ENCODE measurements at regions not wholly inside any gene's neighbourhood (a gene's known extent, or its start where the extent isn't known, plus 50 kb on each side); places are given as distances from the start of the nearest gene placed in this dataset.

DNA sequence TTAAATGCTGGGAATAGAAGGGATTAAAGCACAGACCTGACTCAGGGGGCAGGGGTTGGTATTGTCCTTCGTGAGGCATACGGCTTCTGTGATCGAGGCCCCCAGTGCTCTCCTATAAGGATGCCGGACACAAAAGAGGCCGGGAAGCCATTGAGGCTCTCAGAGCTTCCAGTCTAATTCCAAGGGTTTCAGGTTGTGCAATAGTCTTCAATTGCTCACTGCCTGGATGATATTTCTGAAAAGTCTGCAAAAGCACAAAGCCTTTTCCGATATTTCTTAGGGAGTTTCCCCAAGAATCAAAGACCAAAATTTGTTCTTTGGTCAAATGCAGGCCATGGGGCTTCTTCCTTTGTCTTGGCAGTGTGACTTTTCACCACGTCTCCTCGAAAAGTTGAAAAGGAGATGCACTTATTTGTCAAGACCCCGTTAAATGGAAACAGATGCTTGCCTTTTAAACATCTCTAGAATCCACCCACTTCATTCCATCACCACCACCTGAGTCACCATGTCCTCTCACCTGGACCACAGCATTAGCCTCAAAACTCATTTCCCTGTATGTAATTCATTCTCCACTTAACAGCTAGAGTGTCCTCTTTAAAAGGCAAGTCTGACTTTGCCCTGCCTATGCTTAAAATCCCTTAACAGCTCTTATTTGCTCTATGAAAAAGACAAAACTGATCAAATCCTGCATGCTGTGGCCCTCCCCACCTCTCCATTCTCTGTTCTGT is 134.8 kb upstream of the NAMPT start:
- FAIRE-seq (no peak), DNase-seq (ENCODE audit: insufficient read length, low spot score) (no peak)
- no peak for TF ChIP-seq POLR2A (IDR thresholded peaks at IDR 0.05; ENCODE audit: low read depth, low read length)

DNA sequence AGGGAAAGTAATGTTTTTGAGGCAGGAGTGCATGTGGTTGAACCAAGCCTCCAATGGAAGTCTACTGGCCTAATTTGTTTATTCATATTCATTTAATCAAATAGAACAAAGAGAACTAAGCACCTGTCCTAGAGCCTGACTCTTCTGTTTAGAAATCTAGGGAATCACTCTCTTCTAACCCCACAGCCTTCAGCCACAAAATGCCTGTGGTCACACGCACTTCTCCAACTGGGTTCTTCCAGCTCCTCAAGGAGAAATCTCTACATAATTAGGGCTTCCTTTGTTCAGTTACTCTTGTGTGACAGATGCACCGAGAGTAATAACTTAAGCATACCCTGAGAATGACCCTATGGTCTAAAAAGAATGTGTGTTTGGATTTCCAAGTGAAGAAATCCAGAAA is 133.7 kb upstream of the NAMPT start:
- DNase-seq (ENCODE audit: insufficient read length, low spot score): no peak
- TF ChIP-seq POLR2A (IDR thresholded peaks at IDR 0.05; ENCODE audit: low read depth, low read length): no peak
- no peak for FAIRE-seq

DNA sequence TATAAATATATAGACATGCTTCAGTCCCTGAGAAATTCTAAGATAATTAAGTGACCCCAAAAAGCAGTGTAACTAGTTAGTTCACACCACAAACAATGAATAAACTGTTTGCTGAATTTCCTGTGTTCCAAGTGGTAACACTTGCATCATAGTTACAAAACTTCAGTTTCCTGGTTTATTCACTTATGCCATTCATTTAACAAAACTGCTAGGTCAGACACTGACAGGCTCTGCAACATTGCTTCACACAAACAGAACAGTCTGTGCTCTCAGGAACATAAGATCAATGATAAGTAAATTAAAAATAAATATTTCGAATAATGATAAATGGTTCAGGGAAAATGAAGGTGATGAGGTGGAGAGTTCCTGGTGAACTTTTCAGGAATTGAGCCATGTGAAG is 133.3 kb upstream of the NAMPT start:
- no peak for TF ChIP-seq POLR2A (IDR thresholded peaks at IDR 0.05; ENCODE audit: low read depth, low read length)
- FAIRE-seq (no peak), DNase-seq (ENCODE audit: insufficient read length, low spot score) (no peak)

DNA sequence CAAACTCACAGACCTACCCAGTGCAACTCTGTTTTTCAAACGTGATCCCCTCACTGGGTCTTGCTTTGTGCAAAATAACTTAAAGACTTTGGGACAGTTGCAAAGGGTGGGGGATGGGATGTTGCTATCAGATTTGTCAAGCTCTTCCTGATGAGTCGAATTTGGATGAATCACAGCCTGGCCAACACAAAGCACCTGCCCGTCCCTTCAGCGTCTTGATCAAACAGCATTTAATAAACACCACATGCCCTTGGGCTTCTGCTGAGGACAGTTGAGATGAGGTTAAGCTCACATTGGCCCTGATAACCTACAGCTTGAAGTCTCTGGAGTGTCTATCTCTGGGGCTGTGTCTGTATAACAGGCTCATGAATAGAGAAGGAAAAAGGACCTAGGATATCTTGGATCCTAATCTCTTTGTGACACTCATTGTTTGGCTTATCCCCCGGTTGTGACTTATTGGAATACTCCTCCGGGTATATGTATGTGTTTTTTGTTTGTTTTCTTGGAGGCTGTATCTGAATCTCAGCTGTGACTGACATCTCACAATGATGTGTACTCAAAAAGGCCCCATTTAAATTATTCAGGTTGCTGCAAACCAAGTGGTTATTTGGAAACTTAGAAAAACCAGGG is 132.6 kb upstream of the NAMPT start:
- no peak for TF ChIP-seq POLR2A (IDR thresholded peaks at IDR 0.05; ENCODE audit: low read depth, low read length)
- DNase-seq (ENCODE audit: insufficient read length, low spot score) (no peak), FAIRE-seq (no peak)

DNA sequence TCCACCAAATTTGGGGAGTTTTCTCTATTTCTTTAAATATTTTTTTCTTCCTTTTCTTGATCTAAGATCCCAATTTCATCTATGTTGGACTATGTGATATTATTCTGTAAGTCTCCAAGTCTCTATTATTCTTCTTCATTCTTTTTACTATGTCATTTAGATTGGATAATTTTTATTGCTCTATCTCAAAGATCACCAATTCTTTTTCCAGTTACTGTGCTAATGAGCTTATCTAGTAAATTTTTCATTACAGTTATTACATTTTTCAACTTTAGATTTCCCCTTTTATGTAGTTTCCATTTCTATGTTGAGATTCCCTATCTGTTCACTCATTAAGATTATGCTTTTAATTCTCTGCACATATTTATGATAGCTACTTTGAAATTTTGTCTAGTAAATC is 131.6 kb upstream of the NAMPT start:
- no peak for FAIRE-seq
- no peak for DNase-seq (ENCODE audit: insufficient read length, low spot score)
- TF ChIP-seq POLR2A (IDR thresholded peaks at IDR 0.05; ENCODE audit: low read depth, low read length): no peak

DNA sequence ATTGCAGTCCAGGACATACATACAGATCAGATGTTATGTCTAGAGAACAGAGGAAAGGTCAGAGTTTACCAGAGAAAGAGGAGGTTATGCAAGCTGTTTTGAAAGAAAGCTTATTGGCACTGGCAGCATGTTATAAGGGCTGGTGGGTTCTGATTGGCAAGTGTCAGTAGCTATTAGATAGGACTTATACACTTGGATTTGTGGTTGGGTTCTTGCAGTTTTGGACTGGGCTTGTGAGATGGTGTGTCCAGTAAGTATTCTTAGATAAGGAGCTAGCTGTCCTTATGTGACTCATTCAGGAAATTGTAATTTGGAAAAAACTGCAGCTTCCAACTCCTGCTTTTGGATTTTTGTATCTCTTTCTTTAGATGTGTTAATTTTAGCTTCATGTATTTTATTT is 130.7 kb upstream of the NAMPT start:
- FAIRE-seq (no peak), DNase-seq (ENCODE audit: insufficient read length, low spot score) (no peak)
- TF ChIP-seq POLR2A (IDR thresholded peaks at IDR 0.05; ENCODE audit: low read depth, low read length): no peak

DNA sequence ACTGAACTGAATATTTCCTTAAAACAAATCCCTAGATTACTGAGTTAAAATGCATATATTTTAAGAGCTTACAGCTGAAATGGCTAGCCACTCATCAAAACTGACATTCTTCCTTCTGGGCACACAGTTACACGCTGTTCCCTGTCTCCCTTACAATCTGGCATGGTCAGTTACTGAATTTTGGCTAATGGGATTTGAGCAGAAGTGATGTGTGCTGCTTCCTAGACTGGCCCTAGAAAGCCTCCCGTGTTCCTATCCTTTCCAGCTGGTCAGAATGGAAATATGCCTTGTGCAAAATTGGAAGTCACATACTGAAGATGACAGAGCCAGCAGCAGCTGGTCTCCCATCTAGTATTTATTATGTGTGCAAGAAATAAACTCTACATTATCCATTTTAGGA is 128.7 kb upstream of the NAMPT start:
- DNase-seq (ENCODE audit: insufficient read length, low spot score) (no peak), FAIRE-seq (no peak)
- no peak for TF ChIP-seq POLR2A (IDR thresholded peaks at IDR 0.05; ENCODE audit: low read depth, low read length)

DNA sequence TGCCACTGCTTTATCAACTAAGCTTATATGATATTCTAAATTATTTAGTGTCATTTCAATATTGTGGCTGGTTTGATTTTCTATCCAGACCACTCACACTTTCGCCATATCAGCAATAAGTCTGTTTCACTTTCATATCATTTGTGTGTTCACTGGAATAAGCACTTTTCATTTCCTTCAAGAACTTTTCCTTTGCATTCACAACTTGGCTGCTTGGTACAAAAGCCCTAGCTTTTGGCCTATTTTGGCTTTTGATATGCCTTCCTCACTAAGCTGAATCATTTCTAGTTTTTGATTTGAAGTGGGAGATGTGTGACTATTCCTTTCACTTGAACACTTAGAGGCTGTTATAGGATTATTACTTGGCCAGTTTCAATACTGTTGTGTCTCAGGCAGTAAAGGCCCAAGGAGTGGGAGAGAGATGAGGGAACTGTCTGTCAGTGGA is 120.9 kb upstream of the NAMPT start:
- FAIRE-seq: no peak
- no peak for DNase-seq (ENCODE audit: insufficient read length, low spot score)
- TF ChIP-seq POLR2A (IDR thresholded peaks at IDR 0.05; ENCODE audit: low read depth, low read length): no peak

DNA sequence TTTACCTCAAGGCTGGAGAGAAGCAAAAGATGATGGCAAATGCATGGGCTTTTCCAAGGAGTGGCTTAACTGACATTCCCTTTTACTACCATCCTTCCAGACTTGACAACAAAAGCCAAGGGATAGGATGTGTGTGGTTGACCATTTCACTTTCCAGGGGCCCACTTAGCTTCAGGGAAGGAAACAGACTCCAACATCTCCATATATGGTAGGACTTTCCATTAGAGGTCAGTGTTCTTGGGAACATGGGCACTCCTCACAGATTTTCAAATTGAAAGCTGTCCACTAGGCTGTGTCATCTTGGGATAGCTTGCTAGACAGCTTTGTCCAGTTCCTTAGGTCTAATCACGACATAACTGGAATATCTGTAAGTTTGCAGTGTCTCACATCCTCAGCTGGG is 118.1 kb upstream of the NAMPT start:
- no peak for TF ChIP-seq POLR2A (IDR thresholded peaks at IDR 0.05; ENCODE audit: low read depth, low read length)
- FAIRE-seq (no peak), DNase-seq (ENCODE audit: insufficient read length, low spot score) (no peak)

DNA sequence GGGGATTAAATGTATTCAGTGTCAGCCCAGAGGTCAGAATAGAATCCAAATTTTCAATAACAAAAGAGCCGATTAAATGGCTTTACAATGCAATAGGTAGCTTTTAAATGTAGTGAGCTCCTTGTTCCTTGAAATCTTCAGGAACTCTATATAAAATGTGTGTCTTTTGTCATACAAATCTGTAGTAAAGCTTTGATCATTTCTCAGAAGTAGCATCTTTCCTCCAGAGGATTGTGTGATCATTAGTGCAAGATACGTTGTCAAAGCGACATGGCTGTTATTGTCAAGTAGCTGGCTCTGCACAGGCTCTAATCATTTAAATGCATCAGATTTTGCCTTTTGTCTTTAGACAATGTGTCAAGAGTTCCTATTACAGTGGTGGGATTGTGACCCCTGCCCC is 116.1 kb upstream of the NAMPT start:
- DNase-seq (ENCODE audit: insufficient read length, low spot score): no peak
- TF ChIP-seq POLR2A (IDR thresholded peaks at IDR 0.05; ENCODE audit: low read depth, low read length): no peak
- no peak for FAIRE-seq

DNA sequence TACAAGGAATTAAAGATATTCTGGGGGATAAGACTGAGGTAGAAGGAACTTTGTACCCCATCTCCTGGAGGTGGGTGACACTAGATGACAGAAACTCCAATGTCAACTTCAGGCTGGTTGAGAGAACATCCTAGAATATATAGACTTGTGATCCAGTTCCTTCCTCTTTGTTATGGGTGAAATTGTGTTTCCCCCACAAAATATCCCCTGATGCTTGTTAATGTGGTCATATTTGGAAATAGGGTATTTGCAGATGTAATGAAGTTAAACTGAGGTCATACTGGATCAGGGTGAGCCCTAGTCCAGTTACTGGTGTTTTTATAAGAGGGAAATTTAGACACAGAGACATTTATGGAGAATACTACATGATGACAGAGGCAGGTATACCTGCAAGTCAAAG is 114.0 kb upstream of the NAMPT start:
- no peak for TF ChIP-seq POLR2A (IDR thresholded peaks at IDR 0.05; ENCODE audit: low read depth, low read length)
- FAIRE-seq (no peak), DNase-seq (ENCODE audit: insufficient read length, low spot score) (no peak)

DNA sequence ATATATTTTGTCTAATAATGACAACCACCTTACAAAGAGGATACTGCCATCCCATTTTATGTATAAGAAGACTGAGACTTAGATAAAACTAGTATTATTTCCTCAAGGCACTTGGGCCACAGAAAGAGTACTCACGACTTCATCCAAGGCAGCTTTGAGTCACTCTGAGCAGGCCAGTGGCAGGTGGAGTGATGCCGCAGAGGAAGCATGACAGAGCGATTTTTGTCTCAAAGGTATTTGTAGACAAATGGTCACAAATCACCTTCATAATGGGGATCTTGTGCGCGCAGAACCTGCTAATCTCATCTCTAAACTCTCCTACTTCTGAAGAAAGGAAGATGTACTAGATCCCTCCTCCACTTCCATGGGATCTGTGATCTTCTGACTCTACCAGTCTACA is 113.2 kb upstream of the NAMPT start:
- DNase-seq (ENCODE audit: insufficient read length, low spot score): no peak
- no peak for FAIRE-seq
- TF ChIP-seq POLR2A (IDR thresholded peaks at IDR 0.05; ENCODE audit: low read depth, low read length): no peak

DNA sequence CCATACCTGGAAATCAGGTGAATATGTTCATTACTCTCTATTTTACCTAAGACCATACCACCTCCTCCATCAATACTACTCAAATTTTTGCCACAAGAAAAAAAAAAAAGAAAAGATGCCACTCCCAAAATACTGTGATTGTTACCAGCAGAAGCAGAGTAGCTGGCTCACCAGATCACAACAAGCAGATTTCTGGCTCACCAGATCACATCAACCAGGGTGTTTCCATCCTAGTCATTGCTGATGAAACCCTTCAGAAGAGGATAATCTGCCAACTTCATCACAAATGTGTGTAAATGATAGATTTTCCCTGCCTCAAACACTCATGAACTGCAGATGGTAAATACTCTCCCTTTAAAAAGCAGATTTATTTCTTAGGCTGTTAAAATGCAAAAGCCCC is 109.7 kb upstream of the NAMPT start:
- DNase-seq (ENCODE audit: insufficient read length, low spot score) (no peak), FAIRE-seq (no peak)
- TF ChIP-seq POLR2A (IDR thresholded peaks at IDR 0.05; ENCODE audit: low read depth, low read length): no peak

DNA sequence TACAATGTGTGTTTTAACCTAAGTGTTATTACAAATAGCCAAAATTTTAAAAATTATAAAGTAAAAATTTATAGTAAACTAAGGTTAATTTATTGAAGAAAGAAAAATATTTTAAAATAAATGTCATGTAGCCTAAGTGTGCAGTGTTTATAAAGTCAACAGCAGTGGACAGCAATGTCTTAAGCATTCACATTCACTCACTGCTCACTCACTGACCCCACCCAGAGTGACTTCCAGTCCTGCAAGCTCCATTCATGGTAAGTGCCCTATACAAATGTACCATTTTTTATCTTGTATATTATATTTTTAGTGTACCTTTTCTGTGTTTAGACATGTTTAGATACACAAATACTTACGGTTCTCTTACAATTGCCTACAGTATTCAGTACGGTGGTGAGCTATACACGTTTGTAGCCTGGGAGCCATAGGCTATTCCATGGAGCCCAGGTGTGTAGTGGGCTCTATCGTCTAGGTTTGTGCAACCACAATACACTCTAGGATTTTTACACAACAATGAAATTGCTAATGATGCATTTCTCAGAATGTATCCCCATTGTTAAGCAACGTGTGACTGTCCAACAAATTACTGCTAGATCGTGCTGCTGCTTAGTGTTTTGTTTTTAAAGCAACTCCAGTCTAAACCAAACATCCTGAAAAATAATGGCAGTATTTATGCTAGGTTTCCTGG is 108.9 kb upstream of the NAMPT start:
- TF ChIP-seq POLR2A (IDR thresholded peaks at IDR 0.05; ENCODE audit: low read depth, low read length): no peak
- FAIRE-seq: no peak
- no peak for DNase-seq (ENCODE audit: insufficient read length, low spot score)

DNA sequence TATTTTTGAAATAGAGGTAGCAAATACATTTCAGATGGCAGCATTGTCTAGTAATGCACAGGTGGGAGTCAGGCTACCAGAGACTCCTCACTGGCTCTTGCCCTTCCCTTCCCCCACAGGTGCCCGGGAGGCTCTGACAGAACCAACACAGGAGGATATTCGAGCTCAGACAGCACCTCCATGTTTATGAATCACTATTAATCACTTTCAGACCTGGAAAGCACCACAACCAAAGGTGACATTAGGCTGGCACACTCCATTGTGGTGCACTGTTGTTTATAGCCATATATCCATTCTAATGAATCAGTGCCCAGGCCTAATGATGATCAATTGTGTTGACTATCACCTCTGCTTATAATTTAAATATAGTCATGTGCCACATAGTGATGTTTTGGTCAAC is 107.8 kb upstream of the NAMPT start:
- DNase-seq (ENCODE audit: insufficient read length, low spot score) (no peak), FAIRE-seq (no peak)
- no peak for TF ChIP-seq POLR2A (IDR thresholded peaks at IDR 0.05; ENCODE audit: low read depth, low read length)

Measured in H54 (cell line).